Esophagus squamous epithelium (tissue), 4 donors: ENCODE measurements at regions not wholly inside any gene's neighbourhood (a gene's known extent, or its start where the extent isn't known, plus 50 kb on each side); places are given as distances from the start of the nearest gene placed in this dataset.

Experiments used
- POLR2A ChIP-seq, 4 donors: fragments of 450-650 bp; IDR thresholded peaks; one replicate each; pipeline ENCODE4 v1.6.1; 2017; ENCODE audit warnings: antibody characterized with exemption in 4 of 4, mild to moderate bottlenecking in 4 of 4, moderate library complexity in 3 of 4
- TF ChIP-seq, protein P1 (sequence below), 6 experiments: fragments of 450-650 bp in 4 of 6; fragments of 200-600 bp in 2 of 6; sonication (generic) in 2 of 6; IDR thresholded peaks; one replicate each; pipeline ENCODE4 v1.5.1; 2016 to 2019; ENCODE audit warnings: antibody characterized with exemption in 6 of 6, mild to moderate bottlenecking in 4 of 6, moderate library complexity in 4 of 6

DNA sequence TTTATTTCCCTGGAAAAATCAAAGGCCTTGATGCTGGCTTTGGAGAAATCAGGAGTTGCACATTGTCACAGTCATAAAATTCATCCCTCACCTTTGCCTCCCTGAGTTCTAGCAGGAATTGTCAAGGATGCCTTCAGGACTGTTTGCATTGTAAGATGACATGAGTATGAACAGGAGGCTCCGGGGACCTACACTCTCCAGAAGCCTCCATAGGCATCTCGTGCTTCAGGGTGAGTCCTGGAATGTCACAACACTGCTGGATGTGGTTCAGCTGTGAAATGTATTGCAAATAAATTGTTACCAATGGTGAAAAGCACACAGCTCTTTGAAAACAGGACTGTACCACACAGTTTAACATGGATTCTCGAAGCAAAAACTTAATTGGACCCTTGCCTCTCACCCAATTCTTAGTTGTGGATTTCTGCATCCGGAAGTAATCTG lies 535.4 kb upstream of the C16orf82 start:
- TF ChIP-seq, protein P1, sequence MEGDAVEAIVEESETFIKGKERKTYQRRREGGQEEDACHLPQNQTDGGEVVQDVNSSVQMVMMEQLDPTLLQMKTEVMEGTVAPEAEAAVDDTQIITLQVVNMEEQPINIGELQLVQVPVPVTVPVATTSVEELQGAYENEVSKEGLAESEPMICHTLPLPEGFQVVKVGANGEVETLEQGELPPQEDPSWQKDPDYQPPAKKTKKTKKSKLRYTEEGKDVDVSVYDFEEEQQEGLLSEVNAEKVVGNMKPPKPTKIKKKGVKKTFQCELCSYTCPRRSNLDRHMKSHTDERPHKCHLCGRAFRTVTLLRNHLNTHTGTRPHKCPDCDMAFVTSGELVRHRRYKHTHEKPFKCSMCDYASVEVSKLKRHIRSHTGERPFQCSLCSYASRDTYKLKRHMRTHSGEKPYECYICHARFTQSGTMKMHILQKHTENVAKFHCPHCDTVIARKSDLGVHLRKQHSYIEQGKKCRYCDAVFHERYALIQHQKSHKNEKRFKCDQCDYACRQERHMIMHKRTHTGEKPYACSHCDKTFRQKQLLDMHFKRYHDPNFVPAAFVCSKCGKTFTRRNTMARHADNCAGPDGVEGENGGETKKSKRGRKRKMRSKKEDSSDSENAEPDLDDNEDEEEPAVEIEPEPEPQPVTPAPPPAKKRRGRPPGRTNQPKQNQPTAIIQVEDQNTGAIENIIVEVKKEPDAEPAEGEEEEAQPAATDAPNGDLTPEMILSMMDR (IDR thresholded peaks at IDR 0.05): no peak
- no peak for TF ChIP-seq POLR2A (IDR thresholded peaks at IDR 0.05)
